Fibroblast of villous mesenchyme (primary cell): ENCODE measurements at regions not wholly inside any gene's neighbourhood (a gene's known extent, or its start where the extent isn't known, plus 50 kb on each side); places are given as distances from the start of the nearest gene placed in this dataset.

ENCODE experiments used
- DNase-seq: peaks from one replicate; pipeline ENCODE4 v3.0.0-alpha.2; 2010; ENCODE audit warnings: low read depth
- H3K4me3 ChIP-seq: 2 replicates; pipeline ENCODE4 v1.5.1; 2011; ENCODE audit warnings: low read depth, mild to moderate bottlenecking, low read length
- CTCF ChIP-seq: IDR thresholded peaks from 2 replicates; pipeline ENCODE4 v1.5.1; 2012; ENCODE audit warnings: low read depth, mild to moderate bottlenecking, low read length; ENCODE audit not compliant: insufficient read depth

GRCh38 chr15:39304201-39304841, 276.6 kb upstream of the THBS1 start:
- DNase-seq, result no peak
- no peak overlapping the region for H3K4me3 ChIP-seq

GRCh38 chr15:39304931-39305728, 275.7 kb upstream of the THBS1 start:
- H3K4me3 ChIP-seq, result no peak overlapping the region
- no peak for TF ChIP-seq CTCF
- DNase-seq, result no peak

More at GRCh38 chr15:39304201-39304841, 276.6 kb upstream of the THBS1 start:
- no peak for TF ChIP-seq CTCF

- no peak overlapping the region for H3K4me3 ChIP-seq
- no peak for TF ChIP-seq CTCF
- DNase-seq, result no peak
These were observed 270.2 kb upstream of the THBS1 start for GRCh38 chr15:39310633-39311032.

- TF ChIP-seq CTCF, result peak; percentile 13
- H3K4me3 ChIP-seq, result no peak overlapping the region
- no peak for DNase-seq
These were observed 267.9 kb upstream of the THBS1 start for GRCh38 chr15:39312984-39313383.

- no peak for DNase-seq
- no peak for TF ChIP-seq CTCF
- H3K4me3 ChIP-seq, result no peak overlapping the region
These were observed 267.4 kb upstream of the THBS1 start for GRCh38 chr15:39313467-39313866.

- TF ChIP-seq CTCF, result no peak
- no peak overlapping the region for H3K4me3 ChIP-seq
- no peak for DNase-seq
These were observed 267.0 kb upstream of the THBS1 start for GRCh38 chr15:39313881-39314280.
